Endothelial cell of umbilical vein (primary cell): ENCODE measurements at regions not wholly inside any gene's neighbourhood (a gene's known extent, or its start where the extent isn't known, plus 50 kb on each side); places are given as distances from the start of the nearest gene placed in this dataset.

Source experiments
- BruUV-seq: library from RNA; stranded (reverse); fragments of 400-500 nt; replicated peaks from 2 replicates; lab custom pipeline; 2021; lab: Mats Ljungman, UMichigan
- CTCF ChIA-PET: fragments of 300-600, 350-600 bp; sonication (Branson Sonifier 250); formaldehyde crosslinking; loops from one replicate; lab custom pipeline; 2021; ENCODE audit warnings: antibody characterized with exemption, inconsistent platforms; lab: Charles Lee
- POLR2A ChIA-PET: fragments of 300-600, 350-600 bp; sonication (Branson Sonifier 250); formaldehyde crosslinking; loops from one replicate; lab custom pipeline; 2021; ENCODE audit warnings: antibody characterized with exemption, inconsistent platforms; lab: Charles Lee
- DNase-seq: peaks from one replicate; pipeline ENCODE4 v3.0.0-alpha.2; 2011; ENCODE audit warnings: low read depth, low spot score
- FAIRE-seq: peaks from 2 replicates; lab custom pipeline; 2011; peaks lifted over from hg19 to GRCh38; lab: Jason Lieb, UNC
- H2AFZ ChIP-seq: 2 replicates; pipeline ENCODE4 v1.6.0; 2012; ENCODE audit warnings: low read depth, low read length, control low read depth, inconsistent platforms
- H3K27ac ChIP-seq: 2 replicates; pipeline ENCODE4 v1.5.1; 2011; ENCODE audit warnings: low read depth, mild to moderate bottlenecking, control low read depth, low read length, moderate library complexity; ENCODE audit not compliant: insufficient read depth
- H3K27me3 ChIP-seq, 2 experiments: 2 replicates each; pipeline versions ENCODE4 v1.6.0 to v1.6.1; 2011; ENCODE audit warnings: low read length in 2 of 2, mixed read lengths in 1 of 2; ENCODE audit not compliant: control insufficient read depth in 2 of 2, insufficient read depth in 2 of 2
- H3K36me3 ChIP-seq, 2 experiments: 2 replicates in 1 of 2; 3 replicates in 1 of 2; pipeline ENCODE4 v1.5.1; 2011; ENCODE audit warnings: low read length in 2 of 2, mild to moderate bottlenecking in 1 of 2, moderate library complexity in 1 of 2; ENCODE audit not compliant: control insufficient read depth in 2 of 2, insufficient read depth in 2 of 2; ENCODE audit errors: extremely low read depth in 1 of 2
- H3K4me1 ChIP-seq: 3 replicates; pipeline ENCODE4 v1.5.1; 2011; ENCODE audit warnings: mild to moderate bottlenecking, low read length; ENCODE audit not compliant: control insufficient read depth, insufficient read depth; ENCODE audit errors: extremely low read depth
- H3K4me2 ChIP-seq: 2 replicates; pipeline ENCODE4 v1.6.1; 2011; ENCODE audit warnings: low read length, control low read depth, mixed read lengths; ENCODE audit not compliant: insufficient read depth
- H3K4me3 ChIP-seq, 3 experiments: fragments of 200-600 bp in 1 of 3; sonication (generic), shearing (Covaris generic) in 1 of 3; replicated peaks in 1 of 3; 2 replicates each; pipeline ENCODE4 v1.5.1; 2011 to 2016; ENCODE audit warnings: control low read depth in 3 of 3, low read length in 3 of 3, mild to moderate bottlenecking in 2 of 3, inconsistent platforms in 1 of 3, low read depth in 1 of 3, moderate library complexity in 1 of 3; ENCODE audit not compliant: insufficient read depth in 1 of 3
- H3K79me2 ChIP-seq: 2 replicates; pipeline ENCODE4 v1.6.0; 2012; ENCODE audit warnings: low read length, inconsistent platforms; ENCODE audit not compliant: control insufficient read depth, insufficient read depth
- H3K9ac ChIP-seq: replicated peaks from 2 replicates; pipeline ENCODE3; 2011; ENCODE audit warnings: low read length, control low read depth; ENCODE audit not compliant: insufficient read depth; ENCODE audit errors: extremely low read depth
- H3K9me1 ChIP-seq: replicated peaks from 3 replicates; pipeline ENCODE4 v1.6.0; 2011; ENCODE audit warnings: mild to moderate bottlenecking, low read length; ENCODE audit not compliant: control insufficient read depth, insufficient read depth; ENCODE audit errors: extremely low read depth
- H3K9me3 ChIP-seq: replicated peaks from 2 replicates; pipeline ENCODE4 v1.5.1; 2012; ENCODE audit warnings: low read length, inconsistent platforms; ENCODE audit not compliant: control insufficient read depth, insufficient read depth
- H4K20me1 ChIP-seq: replicated peaks from 2 replicates; pipeline ENCODE3; 2011; ENCODE audit warnings: mild to moderate bottlenecking, low read length; ENCODE audit not compliant: control insufficient read depth, insufficient read depth; ENCODE audit errors: extremely low read depth
- EZH2 ChIP-seq: IDR thresholded peaks from 2 replicates; pipeline ENCODE4 v1.6.1; 2012; ENCODE audit warnings: borderline replicate concordance, low read depth, mild to moderate bottlenecking, moderate library complexity, low read length, inconsistent platforms; ENCODE audit not compliant: severe bottlenecking
- FOS ChIP-seq: IDR thresholded peaks from 2 replicates; pipeline ENCODE4 v1.6.1; 2011; ENCODE audit warnings: mild to moderate bottlenecking, low read length, moderate library complexity, borderline replicate concordance; ENCODE audit not compliant: insufficient read depth
- GATA2 ChIP-seq: IDR thresholded peaks from 2 replicates; pipeline ENCODE4 v1.7.0; 2011; ENCODE audit warnings: low read depth, mild to moderate bottlenecking, moderate library complexity, mixed read lengths, low read length; ENCODE audit not compliant: insufficient read length, insufficient read depth
- JUN ChIP-seq: IDR thresholded peaks from 2 replicates; pipeline ENCODE4 v1.6.1; 2011; ENCODE audit warnings: borderline replicate concordance, low read depth; ENCODE audit not compliant: insufficient read length, insufficient read depth
- MAX ChIP-seq: IDR thresholded peaks from 2 replicates; pipeline ENCODE4 v1.6.1; 2011; ENCODE audit not compliant: insufficient read depth, insufficient read length
- MYC ChIP-seq: IDR thresholded peaks from one replicate; pipeline ENCODE4 v1.6.1; 2011; ENCODE audit warnings: mild to moderate bottlenecking, low read depth, low read length
- POLR2A ChIP-seq: IDR thresholded peaks from 2 replicates; pipeline ENCODE4 v1.6.1; 2012; ENCODE audit warnings: low read depth, mild to moderate bottlenecking, control low read depth, low read length
- POLR2AphosphoS5 ChIP-seq: IDR thresholded peaks from 2 replicates; pipeline ENCODE4 v1.6.1; 2012; ENCODE audit warnings: low read depth, mild to moderate bottlenecking, control low read depth, low read length, moderate library complexity; ENCODE audit not compliant: insufficient read depth
- dilution Hi-C: fragments of 300-500 bp; cut with MboI; formaldehyde crosslinking; loops from one replicate; pipeline ENCODE4 v1.15.0; 2019; ENCODE audit warnings: low sequenced_read_pairs; ENCODE audit not compliant: extremely low pct_ligation_motif_present
- intact Hi-C: fragments of 100-400 bp; cut with micrococcal nuclease; formaldehyde crosslinking; loops from one replicate; pipeline ENCODE4 v1.10.0; 2022
- TF ChIP-seq, protein P1 (sequence below), 2 donors: IDR thresholded peaks; 1 replicate in 1 of 2; 2 replicates in 1 of 2; pipeline ENCODE4 v1.5.1; 2011; ENCODE audit warnings: low read length in 2 of 2, mild to moderate bottlenecking in 2 of 2, moderate library complexity in 2 of 2, control low read depth in 1 of 2, inconsistent platforms in 1 of 2, low read depth in 1 of 2; ENCODE audit not compliant: insufficient read depth in 1 of 2; ENCODE audit errors: extremely low read depth in 1 of 2

DNA sequence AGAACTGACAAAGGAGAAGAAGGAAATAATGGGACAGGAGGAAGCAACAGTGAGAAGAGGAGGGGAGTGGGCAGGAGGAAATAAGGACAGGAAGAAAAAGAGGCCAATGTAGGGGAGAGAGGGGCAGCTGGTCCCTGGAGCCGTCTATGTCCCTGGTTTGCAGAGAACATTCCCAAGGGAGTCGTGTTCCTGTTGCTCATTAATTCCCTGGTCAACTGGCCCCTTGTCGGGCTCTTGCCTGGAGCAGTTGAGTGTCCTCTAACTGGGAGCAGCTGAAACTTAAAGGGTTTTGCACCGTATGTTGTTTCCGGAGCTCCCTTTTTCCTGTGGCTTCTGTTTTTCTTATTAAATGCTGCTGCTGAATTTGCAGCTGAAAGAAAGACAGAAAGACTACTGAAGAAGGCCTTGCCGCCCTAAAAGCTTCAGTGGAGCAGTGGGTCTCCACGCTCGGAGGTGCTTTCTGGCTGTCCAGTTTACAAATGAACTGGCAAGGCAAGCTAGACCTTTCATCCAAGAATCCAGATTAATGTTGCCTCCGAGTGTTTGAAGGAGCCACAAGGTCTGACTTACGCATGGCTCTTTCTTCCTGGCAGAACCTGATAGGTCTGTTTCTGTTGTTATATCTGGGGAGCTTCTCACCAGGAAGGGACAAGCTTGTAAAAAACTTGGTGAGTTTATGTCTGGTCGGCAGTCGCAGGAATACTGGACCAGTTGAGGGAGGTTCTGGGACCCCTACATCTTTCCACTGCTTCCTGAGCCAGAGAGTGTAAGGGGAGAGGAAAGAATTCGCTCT, 146.2 kb upstream of the RFLNA start:
- POLR2A ChIA-PET = no interaction called here
- FAIRE-seq (no peak), DNase-seq (no peak)
- intact Hi-C loops (no loop called here), dilution Hi-C loops (no loop called here)
- no peaks in the 10 kb centered on the region for H3K79me2 ChIP-seq
- CTCF ChIA-PET = interaction anchor here (0.7 kb wide), 1 partner anchor 17 kb away, joined by 3 read pairs; no protein-coding TSS in a partner anchor
- H2AFZ ChIP-seq = no peak overlapping the region
- H3K4me1 ChIP-seq = no peaks in the 10 kb centered on the region
- H3K9me3 ChIP-seq = no peaks in the 10 kb centered on the region
- H3K36me3 ChIP-seq = no peaks in the 10 kb centered on the region
- H3K27ac ChIP-seq = no peak overlapping the region
- no peaks in the 10 kb centered on the region for H3K27me3 ChIP-seq
- TF ChIP-seq MAX = no peak
- no peak for TF ChIP-seq EZH2
- TF ChIP-seq MYC = no peak
- no peak for TF ChIP-seq JUN
- no peak for TF ChIP-seq FOS
- TF ChIP-seq, protein P1, sequence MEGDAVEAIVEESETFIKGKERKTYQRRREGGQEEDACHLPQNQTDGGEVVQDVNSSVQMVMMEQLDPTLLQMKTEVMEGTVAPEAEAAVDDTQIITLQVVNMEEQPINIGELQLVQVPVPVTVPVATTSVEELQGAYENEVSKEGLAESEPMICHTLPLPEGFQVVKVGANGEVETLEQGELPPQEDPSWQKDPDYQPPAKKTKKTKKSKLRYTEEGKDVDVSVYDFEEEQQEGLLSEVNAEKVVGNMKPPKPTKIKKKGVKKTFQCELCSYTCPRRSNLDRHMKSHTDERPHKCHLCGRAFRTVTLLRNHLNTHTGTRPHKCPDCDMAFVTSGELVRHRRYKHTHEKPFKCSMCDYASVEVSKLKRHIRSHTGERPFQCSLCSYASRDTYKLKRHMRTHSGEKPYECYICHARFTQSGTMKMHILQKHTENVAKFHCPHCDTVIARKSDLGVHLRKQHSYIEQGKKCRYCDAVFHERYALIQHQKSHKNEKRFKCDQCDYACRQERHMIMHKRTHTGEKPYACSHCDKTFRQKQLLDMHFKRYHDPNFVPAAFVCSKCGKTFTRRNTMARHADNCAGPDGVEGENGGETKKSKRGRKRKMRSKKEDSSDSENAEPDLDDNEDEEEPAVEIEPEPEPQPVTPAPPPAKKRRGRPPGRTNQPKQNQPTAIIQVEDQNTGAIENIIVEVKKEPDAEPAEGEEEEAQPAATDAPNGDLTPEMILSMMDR (IDR thresholded peaks at IDR 0.05; ENCODE audit: extremely low read depth in 1 of 2, insufficient read depth in 1 of 2, low read depth in 1 of 2, low read length in 2 of 2) = no peak
- TF ChIP-seq POLR2AphosphoS5 = no peak
- TF ChIP-seq GATA2 = no peak
- no peak for TF ChIP-seq POLR2A
- no peaks in the 10 kb centered on the region for H4K20me1 ChIP-seq
- no TSS peak for BruUV-seq
- H3K9ac ChIP-seq = no peak overlapping the region
- no peak overlapping the region for H3K4me3 ChIP-seq
- H3K9me1 ChIP-seq = no peaks in the 10 kb centered on the region
- H3K4me2 ChIP-seq = no peak overlapping the region
